HepG2 (cell line): ENCODE measurements at regions not wholly inside any gene's neighbourhood (a gene's known extent, or its start where the extent isn't known, plus 50 kb on each side); places are given as distances from the start of the nearest gene placed in this dataset.

Experiments
- ATAC-seq: fragments of 200-7000 bp; cut with Tn5 transposase; 3 replicates; pipeline ENCODE4 v1.9.1; 2020; ENCODE audit warnings: mild to moderate bottlenecking, moderate library complexity
- BruUV-seq: library from RNA; stranded (reverse); fragments of 400-500 nt; replicated peaks from 2 replicates; lab custom pipeline; 2021; lab: Mats Ljungman, UMichigan
- CTCF ChIA-PET: fragments of 300-600 bp; formaldehyde crosslinking; extraction: SDS; loops from one replicate; lab custom pipeline; 2021; ENCODE audit warnings: low total read pairs, inconsistent platforms, low intra/inter-chr PET ratio; lab: Yijun Ruan, JAX
- POLR2A ChIA-PET: fragments of 350-600 bp; sonication (Branson Sonifier 250); formaldehyde crosslinking; loops from one replicate; lab custom pipeline; 2020; ENCODE audit warnings: antibody characterized with exemption, inconsistent platforms; lab: Yijun Ruan, JAX
- DNase-seq: peaks from one replicate; pipeline ENCODE4 v3.0.0-alpha.2; 2015; ENCODE audit warnings: low spot score
- FAIRE-seq: peaks from 3 replicates; lab custom pipeline; 2011; peaks lifted over from hg19 to GRCh38; lab: Jason Lieb, UNC
- H2AFZ ChIP-seq: one replicate; pipeline ENCODE4 v1.6.1; 2011; ENCODE audit warnings: low read length, inconsistent platforms
- H3K27ac ChIP-seq: fragments of 300-600 bp; 3 replicates; pipeline ENCODE4 v1.8.0; 2011; ENCODE audit warnings: mixed run types, mild to moderate bottlenecking, mixed read lengths, low read length, inconsistent platforms; ENCODE audit not compliant: insufficient read depth; ENCODE audit errors: extremely low read length
- H3K27me3 ChIP-seq, 2 experiments: fragments of 200-600 bp in 1 of 2; 2 replicates in 1 of 2; 3 replicates in 1 of 2; pipeline versions ENCODE4 v1.6.0 to v1.8.0; 2011; ENCODE audit warnings: low read length in 2 of 2, mild to moderate bottlenecking in 2 of 2, moderate library complexity in 2 of 2, inconsistent platforms in 1 of 2; ENCODE audit not compliant: insufficient read depth in 2 of 2, control insufficient read depth in 1 of 2
- H3K36me3 ChIP-seq, 2 experiments: fragments of 200-600 bp in 1 of 2; replicated peaks in 1 of 2; 2 replicates in 1 of 2; 3 replicates in 1 of 2; pipeline versions ENCODE4 v1.5.1 to v1.8.0; 2011; ENCODE audit warnings: low read length in 2 of 2, inconsistent platforms in 1 of 2; ENCODE audit not compliant: insufficient read depth in 2 of 2, control insufficient read depth in 1 of 2
- H3K4me1 ChIP-seq: 2 replicates; pipeline ENCODE4 v1.5.1; 2012; ENCODE audit warnings: low read length, inconsistent platforms; ENCODE audit not compliant: insufficient read depth
- H3K4me2 ChIP-seq: 2 replicates; pipeline ENCODE4 v1.6.0; 2011; ENCODE audit warnings: low read depth, low read length, inconsistent platforms
- H3K4me3 ChIP-seq, 3 experiments: fragments of 200-600 bp in 1 of 3; sonication (generic), shearing (Covaris generic) in 1 of 3; replicated peaks in 1 of 3; 2 replicates each; pipeline ENCODE4 v1.5.1; 2011 to 2016; ENCODE audit warnings: low read length in 3 of 3, inconsistent platforms in 2 of 3, low read depth in 2 of 3, mild to moderate bottlenecking in 2 of 3, control low read depth in 1 of 3, mixed read lengths in 1 of 3; ENCODE audit not compliant: insufficient read depth in 1 of 3
- H3K79me2 ChIP-seq: one replicate; pipeline ENCODE4 v1.6.1; 2011; ENCODE audit warnings: low read length, inconsistent platforms; ENCODE audit not compliant: insufficient read depth
- H3K9ac ChIP-seq: 2 replicates; pipeline ENCODE4 v1.6.0; 2011; ENCODE audit warnings: mild to moderate bottlenecking, low read depth, low read length, inconsistent platforms; ENCODE audit not compliant: insufficient read depth
- H3K9me3 ChIP-seq: 2 replicates; pipeline ENCODE4 v1.5.1; 2012; ENCODE audit warnings: mild to moderate bottlenecking, low read length
- H4K20me1 ChIP-seq: 2 replicates; pipeline ENCODE4 v1.6.0; 2011; ENCODE audit warnings: inconsistent platforms, mild to moderate bottlenecking, low read length, moderate library complexity; ENCODE audit not compliant: insufficient read depth
- CSRNP2 ChIP-seq: sonication (generic); formaldehyde crosslinking; conservative IDR thresholded peaks from 2 replicates; pipeline ENCODE4 v1.8.0; 2022; ENCODE audit warnings: low read depth, missing genetic modification reagents
- FUBP1 ChIP-seq: sonication (generic); formaldehyde crosslinking; IDR thresholded peaks from 2 replicates; pipeline ENCODE4 v1.5.1; 2020; ENCODE audit warnings: missing genetic modification reagents, mild to moderate bottlenecking, borderline replicate concordance
- PCBP2 ChIP-seq: fragments of 200-400 bp; formaldehyde crosslinking; optimal IDR thresholded peaks from 2 replicates; pipeline ENCODE3; 2018; ENCODE audit warnings: low read length, low read depth; ENCODE audit not compliant: poor library complexity, severe bottlenecking
- ZNF33B ChIP-seq: sonication (generic); formaldehyde crosslinking; IDR thresholded peaks from 2 replicates; pipeline ENCODE4 v1.5.1; 2020; ENCODE audit warnings: mild to moderate bottlenecking, missing genetic modification reagents
- ZNF552 ChIP-seq: sonication (generic); formaldehyde crosslinking; IDR thresholded peaks from 2 replicates; pipeline ENCODE4 v1.9.0; 2022; ENCODE audit warnings: missing genetic modification reagents, mild to moderate bottlenecking, borderline replicate concordance
- ZNF644 ChIP-seq: IDR thresholded peaks from 2 replicates; pipeline ENCODE4 v1.6.1; 2016; ENCODE audit warnings: low read depth
- WGBS: methylation state at CpG from one replicate; pipeline ENCODE4 v1.1.6; 2017; ENCODE audit warnings: low lambda C conversion rate; 5-methylcytosine and 5-hydroxymethylcytosine counted together
- in situ Hi-C: cut with HindIII; loops from 2 replicates; pipeline ENCODE4 v1.10.0; 2017; ENCODE audit warnings: low pct_unique_long_range_greater_than_20kb; ENCODE audit not compliant: extremely low pct_ligation_motif_present
- intact Hi-C: fragments of 100-400 bp; cut with micrococcal nuclease; formaldehyde crosslinking; loops from one replicate; pipeline ENCODE4 v1.10.0; 2022; ENCODE audit not compliant: unreplicated experiment

GRCh38 chr2:175855236-175855635 lies 146.8 kb downstream of the LNPK start:
- Histone ChIP-seq H3K79me2 (no peaks in the 10 kb centered on the region), H3K27ac (no peak overlapping the region), H3K4me2 (no peak overlapping the region), H2AFZ (no peak overlapping the region), H3K4me3 (no peak overlapping the region), H3K27me3 (0 out of 5 replicates have a peak, but pooled peaks cover 0 to 5% of the 10 kb centered on the region in 2 experiments), H3K4me1 (no peaks in the 10 kb centered on the region), H3K9me3 (no peaks in the 10 kb centered on the region), H3K9ac (no peak overlapping the region), H4K20me1 (no peaks in the 10 kb centered on the region), H3K36me3 (no peaks in the 10 kb centered on the region)
- FAIRE-seq (no peak), DNase-seq (no peak), ATAC-seq (no peak)
- ChIA-PET POLR2A (no interaction called here), CTCF (no interaction called here)
- TF ChIP-seq FUBP1 = no peak
- TF ChIP-seq ZNF644 = no peak
- no peak for TF ChIP-seq ZNF33B (CRISPR knock-in tag)
- no peak for TF ChIP-seq PCBP2
- TF ChIP-seq CSRNP2 (CRISPR knock-in tag) = no peak
- TF ChIP-seq ZNF552 (CRISPR knock-in tag) = no peak
- in situ Hi-C loops (no loop called here), intact Hi-C loops (no loop called here)
- BruUV-seq = no TSS peak
- 76% methylated on average over 4 of the region's 4 CpGs for WGBS
